Right lobe of liver (tissue), 6 donors: ENCODE measurements at regions not wholly inside any gene's neighbourhood (a gene's known extent, or its start where the extent isn't known, plus 50 kb on each side); places are given as distances from the start of the nearest gene placed in this dataset.

Experiments used
- ATAC-seq, 4 donors: fragments of 200-7000 bp; cut with Tn5 transposase; one replicate each; pipeline ENCODE4 v1.9.1; 2020; ENCODE audit warnings: mild to moderate bottlenecking in 4 of 4, moderate library complexity in 4 of 4
- DNase-seq, 3 donors: peaks; one replicate each; pipeline ENCODE4 v3.0.0-alpha.2; 2020
- H3K27ac ChIP-seq, 3 donors: fragments of 200-600 bp; one replicate each; pipeline ENCODE4 v1.8.0; 2022
- H3K27me3 ChIP-seq, 2 donors: fragments of 200-600 bp; one replicate each; pipeline ENCODE4 v1.8.0; 2022
- H3K36me3 ChIP-seq, 4 donors: fragments of 200-600 bp; sonication (generic) in 1 of 4; one replicate each; pipeline versions ENCODE4 v1.5.1 to v1.8.0; 2017 to 2022; ENCODE audit warnings: control low read depth in 1 of 4
- H3K4me1 ChIP-seq, 4 donors: fragments of 200-600 bp; sonication (generic) in 1 of 4; one replicate each; pipeline versions ENCODE4 v1.5.1 to v1.8.0; 2017 to 2022; ENCODE audit warnings: control low read depth in 1 of 4
- H3K4me3 ChIP-seq, 3 donors: fragments of 200-600 bp; one replicate each; pipeline ENCODE4 v1.8.0; 2022
- H3K9me3 ChIP-seq, 4 donors: fragments of 200-600 bp; sonication (generic) in 1 of 4; one replicate each; pipeline versions ENCODE4 v1.5.1 to v1.8.0; 2017 to 2022; ENCODE audit warnings: control low read depth in 1 of 4
- CTCF ChIP-seq, 4 donors: fragments of 200-600 bp in 3 of 4; fragments of 450-650 bp in 1 of 4; IDR thresholded peaks; one replicate each; pipeline versions ENCODE4 v1.5.1 to v1.8.0; 2016 to 2022; ENCODE audit warnings: antibody characterized with exemption in 4 of 4, mild to moderate bottlenecking in 2 of 4
- POLR2A ChIP-seq: fragments of 450-650 bp; IDR thresholded peaks from one replicate; pipeline ENCODE4 v1.6.1; 2017; ENCODE audit warnings: antibody characterized with exemption, mild to moderate bottlenecking
- WGBS: methylation state at CpG from one replicate; pipeline ENCODE4 v1.1.6; 2018; ENCODE audit warnings: low coverage, low lambda C conversion rate; ENCODE audit not compliant: insufficient coverage; ENCODE audit errors: missing lambda C conversion rate; 5-methylcytosine and 5-hydroxymethylcytosine counted together
- intact Hi-C, 2 donors: fragments of 100-400 bp; cut with DNase I; formaldehyde crosslinking; loops; one replicate each; pipeline versions ENCODE4 v1.11.2 to v1.14.1; 2022
- donor health status: DM: no; HTN: yes; CAD: no.
- donor health status: DM: no; HTN: no; CAD: no.
- donor health status: DM: no; HTN: no; CAD: no.
- donor health status: DM: no; HTN: yes; CAD: no.
- donor health status: DM: no; HTN: yes; CAD: no.

GRCh38 chr6:152854086-152854795 lies 103.6 kb downstream of the VIP start:
- Histone ChIP-seq H3K4me3 (no peak overlapping the region), H3K9me3 (no peaks in the 10 kb centered on the region), H3K4me1 (no peaks in the 10 kb centered on the region), H3K27me3 (peaks cover 0 to 4% of the 10 kb centered on the region in 2 donors), H3K36me3 (no peaks in the 10 kb centered on the region), H3K27ac (no peak overlapping the region)
- TF ChIP-seq CTCF (IDR thresholded peaks at IDR 0.05): no peak
- TF ChIP-seq POLR2A: no peak
- WGBS: 53% methylated on average over 3 of the region's 3 CpGs
- DNase-seq (no peak), ATAC-seq (no peak)
- intact Hi-C loops: no loop called here

GRCh38 chr6:152858141-152858540 lies 107.5 kb downstream of the VIP start:
- no peak overlapping the region for H3K4me3 ChIP-seq
- ATAC-seq (no peak), DNase-seq (no peak)
- H3K4me1 ChIP-seq: no peaks in the 10 kb centered on the region
- no peak overlapping the region for H3K27ac ChIP-seq
- H3K36me3 ChIP-seq: no peaks in the 10 kb centered on the region
- intact Hi-C loops: no loop called here
- TF ChIP-seq POLR2A (no peak), CTCF (IDR thresholded peaks at IDR 0.05) (no peak)
- 18% methylated on average over 2 of the region's 2 CpGs for WGBS
- no peaks in the 10 kb centered on the region for H3K9me3 ChIP-seq
- H3K27me3 ChIP-seq: peaks cover 0 to 4% of the 10 kb centered on the region in 2 donors

GRCh38 chr6:152859225-152859624 lies 108.6 kb downstream of the VIP start:
- Histone ChIP-seq H3K27me3 (peaks cover 0 to 4% of the 10 kb centered on the region in 2 donors), H3K9me3 (no peaks in the 10 kb centered on the region), H3K4me1 (no peaks in the 10 kb centered on the region), H3K36me3 (no peaks in the 10 kb centered on the region), H3K27ac (no peak overlapping the region), H3K4me3 (no peak overlapping the region)
- TF ChIP-seq CTCF (IDR thresholded peaks at IDR 0.05): no peak
- TF ChIP-seq POLR2A: no peak
- intact Hi-C loops: no loop called here
- DNase-seq (no peak), ATAC-seq (no peak)
- 36% methylated on average over 6 of the region's 6 CpGs for WGBS

- Histone ChIP-seq H3K4me1 (no peaks in the 10 kb centered on the region), H3K36me3 (no peaks in the 10 kb centered on the region), H3K4me3 (no peak overlapping the region), H3K27ac (no peak overlapping the region), H3K27me3 (no peaks in the 10 kb centered on the region), H3K9me3 (no peaks in the 10 kb centered on the region)
- peak; percentile 85 to 92 (median 90) for ATAC-seq
- peak in 2 of 3 donors; percentile 37 to 63 for DNase-seq
- WGBS: 52% methylated on average over 10 of the region's 10 CpGs
- no peak for TF ChIP-seq POLR2A
- TF ChIP-seq CTCF (IDR thresholded peaks at IDR 0.05): peak; percentile 72 to 80 (median 76)
- intact Hi-C loops: no loop called here
Observed at GRCh38 chr6:152863618-152864326, 113.2 kb downstream of the VIP start.
